ENCODE measurements at regions not wholly inside any gene's neighbourhood (a gene's known extent, or its start where the extent isn't known, plus 50 kb on each side); places are given as distances from the start of the nearest gene placed in this dataset.

DNA sequence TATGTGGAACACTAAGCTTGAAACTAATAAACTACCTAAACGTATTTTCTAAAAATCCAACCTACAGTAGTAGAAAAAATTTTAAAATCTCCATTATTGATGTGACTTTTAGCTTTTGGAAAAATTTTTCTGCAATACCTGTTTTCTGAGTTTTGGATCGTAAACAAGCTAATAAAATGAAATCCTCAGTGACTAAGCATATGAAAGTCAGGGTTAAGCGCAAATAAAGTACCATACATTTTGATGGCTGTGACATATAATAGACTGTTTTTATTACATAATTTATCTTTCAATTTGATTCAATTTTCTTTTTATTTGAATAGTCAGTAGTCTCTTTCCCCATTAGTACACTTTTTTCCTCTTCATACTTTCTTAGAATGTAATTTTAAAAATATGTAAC lies 683.6 kb downstream of the NUP35 start:
- no peak for TF ChIP-seq EZH2 (IDR thresholded peaks at IDR 0.05)
- no peak for TF ChIP-seq POLR2AphosphoS5 (IDR thresholded peaks at IDR 0.05; ENCODE audit: borderline replicate concordance, low read depth, low read length)
